Fibroblast of skin of left biceps (primary cell): ENCODE measurements at regions not wholly inside any gene's neighbourhood (a gene's known extent, or its start where the extent isn't known, plus 50 kb on each side); places are given as distances from the start of the nearest gene placed in this dataset.

ENCODE experiments used
- DNase-seq, 2 experiments: peaks; one replicate each; pipeline ENCODE4 v3.0.0-alpha.2; 2013; ENCODE audit warnings: low read depth in 2 of 2

DNA sequence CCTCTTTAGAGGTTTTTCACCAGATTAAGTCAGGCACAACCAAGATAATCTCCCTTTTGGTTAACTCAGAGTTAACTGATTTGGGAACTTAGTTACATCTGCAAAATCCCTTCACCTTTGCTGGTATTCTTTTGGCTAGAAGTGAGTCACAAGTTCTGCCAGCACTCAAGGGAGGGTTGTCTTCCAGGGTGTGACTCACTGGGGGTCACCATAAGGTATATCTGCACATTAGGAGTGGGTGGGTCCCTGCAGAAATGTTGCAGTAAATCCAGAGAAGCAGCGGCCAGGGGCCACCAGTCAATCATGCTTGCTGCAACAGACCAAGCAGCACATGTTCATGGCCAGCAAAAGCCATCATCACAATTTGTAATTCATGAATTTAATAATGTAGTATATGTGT, 59.8 kb upstream of the MAML3 start:
- DNase-seq: no peak

DNA sequence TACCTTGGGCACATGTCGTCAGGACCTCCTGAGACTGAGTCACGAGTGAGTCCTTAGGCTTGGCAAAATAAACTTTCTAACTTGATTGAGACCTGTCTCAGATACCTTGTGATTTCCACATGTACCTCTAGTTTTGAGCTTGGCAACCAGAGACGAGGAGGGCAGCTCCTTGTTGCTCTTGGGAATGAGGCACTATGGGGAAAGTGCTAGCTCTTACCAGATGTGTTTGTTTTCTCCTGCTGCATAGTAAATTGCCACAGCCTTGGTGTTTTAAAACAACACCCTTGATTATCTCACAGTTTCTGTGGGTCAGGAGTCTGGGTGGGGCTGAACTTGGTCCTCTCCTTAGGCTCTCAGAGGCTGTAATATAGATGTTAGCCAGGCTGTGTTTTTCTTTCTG, 59.1 kb upstream of the MAML3 start:
- no peak for DNase-seq

DNA sequence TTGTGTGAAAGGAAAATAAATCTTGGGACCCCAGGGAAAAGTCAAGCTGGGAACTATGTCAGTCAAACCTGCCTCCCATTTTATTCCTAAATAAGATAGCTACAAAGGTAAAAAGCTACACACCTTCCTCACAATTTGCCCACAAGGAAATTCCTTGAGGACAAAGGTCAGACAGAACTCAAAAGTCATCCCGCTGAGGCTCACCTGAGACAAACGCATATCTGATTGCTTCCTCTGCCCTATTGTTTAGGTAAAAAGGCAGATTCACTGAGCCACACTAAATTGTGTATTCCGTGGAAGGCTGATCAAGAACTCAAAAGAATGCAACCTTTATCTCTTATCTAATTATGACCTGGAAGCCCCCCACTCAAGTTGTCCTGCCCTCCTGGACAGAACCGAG, 58.7 kb upstream of the MAML3 start:
- no peak for DNase-seq

DNA sequence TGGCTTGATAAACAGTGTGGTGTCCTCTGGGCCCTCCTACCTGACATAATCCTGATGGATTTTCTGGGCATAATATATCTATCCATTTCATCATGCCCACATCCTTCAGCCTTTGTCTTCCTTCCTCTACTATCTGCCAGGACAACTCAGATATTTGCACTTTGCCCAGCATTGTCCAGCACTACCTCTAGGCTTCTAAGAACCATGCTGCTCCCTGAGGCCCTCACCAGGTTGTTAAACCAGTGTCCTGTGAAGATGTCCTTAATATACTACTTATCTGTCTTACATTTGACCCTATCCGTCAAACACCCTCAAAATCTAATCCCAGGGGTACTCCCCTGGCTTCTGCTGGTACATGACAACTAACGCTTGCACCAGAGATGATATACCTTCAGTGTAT, 58.2 kb upstream of the MAML3 start:
- no peak for DNase-seq

GRCh38 chr4:140211693-140212092, 57.7 kb upstream of the MAML3 start:
- no peak for DNase-seq

DNA sequence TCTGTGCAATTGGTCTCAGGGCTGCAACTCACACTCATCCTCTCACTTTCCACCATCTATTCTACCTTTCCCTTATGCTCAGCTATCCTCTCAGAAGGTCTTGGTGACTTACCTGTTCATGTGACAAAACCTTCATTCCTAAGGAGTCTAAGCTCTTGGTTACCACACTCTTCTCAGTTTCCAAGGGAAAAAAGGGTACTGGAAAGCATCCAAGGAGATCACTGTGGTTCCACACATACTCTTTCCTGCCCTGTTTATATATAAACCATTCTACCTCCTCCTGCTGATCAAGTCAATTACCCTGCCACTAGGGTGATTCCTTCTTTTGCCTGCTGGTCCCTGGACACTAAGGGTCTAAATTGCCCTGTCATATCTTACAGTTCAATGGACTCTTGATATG, 57.2 kb upstream of the MAML3 start:
- DNase-seq: no peak

DNA sequence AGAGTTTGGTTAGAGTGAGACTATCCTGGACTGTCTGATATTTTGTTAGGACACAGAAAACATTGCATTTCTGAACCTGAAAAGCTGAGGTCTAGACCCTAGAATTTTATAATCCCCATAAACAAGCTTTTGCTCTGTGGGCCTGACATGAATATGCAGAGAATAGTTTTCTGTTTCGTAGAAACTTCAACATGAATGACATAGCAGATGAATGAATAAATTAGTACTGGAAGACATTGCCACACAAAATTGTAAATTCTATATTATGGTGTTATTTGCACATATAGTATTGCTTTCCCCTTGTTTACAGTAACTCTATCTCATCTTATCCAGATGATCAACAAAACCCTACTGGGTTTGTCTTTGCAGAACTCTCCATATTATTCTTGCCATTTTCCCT, 54.9 kb upstream of the MAML3 start:
- DNase-seq: no peak
